CD4-positive, alpha-beta T cell treated with Interleukin-12 subunit alpha and Interleukin-12 subunit beta, for 1 hour (primary cell): ENCODE measurements at regions not wholly inside any gene's neighbourhood (a gene's known extent, or its start where the extent isn't known, plus 50 kb on each side); places are given as distances from the start of the nearest gene placed in this dataset.
"Not testable (repeated sequence)": the region's sequence is repeated elsewhere in the genome, so short reads cannot be mapped to it uniquely, and the experiment has no call there.

ENCODE experiments used
- DNase-seq: peaks from one replicate; pipeline ENCODE4 v3.0.0-alpha.2; 2020

- DNase-seq = no peak
Measured at GRCh38 chr22:26770624-26771023, 113.2 kb downstream of the MIAT start.

- not testable (repeated sequence) for DNase-seq
Measured at GRCh38 chr22:26773054-26773453, 115.7 kb downstream of the MIAT start.

GRCh38 chr22:26775394-26775793 lies 118.0 kb downstream of the MIAT start:
- no peak for DNase-seq

- no peak for DNase-seq
Measured at GRCh38 chr22:26777156-26777801, 119.9 kb downstream of the MIAT start.

- no peak for DNase-seq
Measured at GRCh38 chr22:26778372-26778771, 121.0 kb downstream of the MIAT start.

- DNase-seq = no peak
Measured at GRCh38 chr22:26779108-26779507, 121.7 kb downstream of the MIAT start.

- no peak for DNase-seq
Measured at GRCh38 chr22:26779929-26780328, 122.5 kb downstream of the MIAT start.

- DNase-seq = no peak
Measured at GRCh38 chr22:26780521-26780920, 123.1 kb downstream of the MIAT start.

GRCh38 chr22:26781062-26781461 lies 123.7 kb downstream of the MIAT start:
- no peak for DNase-seq

- no peak for DNase-seq
Measured at GRCh38 chr22:26781596-26781995, 124.2 kb downstream of the MIAT start.

GRCh38 chr22:26783885-26784284 lies 126.5 kb downstream of the MIAT start:
- DNase-seq = no peak

GRCh38 chr22:26784772-26785171 lies 127.4 kb downstream of the MIAT start:
- DNase-seq = no peak

- DNase-seq = no peak
Measured at GRCh38 chr22:26785932-26786331, 128.5 kb downstream of the MIAT start.

GRCh38 chr22:26786398-26786797 lies 129.0 kb downstream of the MIAT start:
- no peak for DNase-seq

GRCh38 chr22:26789951-26790350 lies 132.6 kb downstream of the MIAT start:
- no peak for DNase-seq

- no peak for DNase-seq
Measured at GRCh38 chr22:26792522-26792921, 135.1 kb downstream of the MIAT start.

- DNase-seq = no peak
Measured at GRCh38 chr22:26796785-26797184, 139.4 kb downstream of the MIAT start.

- DNase-seq = no peak
Measured at GRCh38 chr22:26797910-26798309, 140.5 kb downstream of the MIAT start.

- DNase-seq = no peak
Measured at GRCh38 chr22:26798462-26799065, 141.2 kb downstream of the MIAT start.

GRCh38 chr22:26800858-26801257 lies 143.5 kb downstream of the MIAT start:
- DNase-seq = no peak

GRCh38 chr22:26801449-26801848 lies 144.1 kb downstream of the MIAT start:
- no peak for DNase-seq

GRCh38 chr22:26804315-26804714 lies 146.9 kb downstream of the MIAT start:
- no peak for DNase-seq

GRCh38 chr22:26804911-26805539 lies 147.6 kb downstream of the MIAT start:
- no peak for DNase-seq

GRCh38 chr22:26806445-26807175 lies 149.2 kb downstream of the MIAT start:
- DNase-seq = no peak
